ENCODE measurements at regions not wholly inside any gene's neighbourhood (a gene's known extent, or its start where the extent isn't known, plus 50 kb on each side); places are given as distances from the start of the nearest gene placed in this dataset.
A peak's percentile ranks its signal among the peaks of the same experiment; 100 is the strongest.
"Not testable (repeated sequence)": the region's sequence is repeated elsewhere in the genome, so short reads cannot be mapped to it uniquely, and the experiment has no call there.

- no peaks in the 10 kb centered on the region for H3K9me3 ChIP-seq
- H3K4me1 ChIP-seq = no peaks in the 10 kb centered on the region
- H3K36me3 ChIP-seq = no peaks in the 10 kb centered on the region
- no peak overlapping the region for H3K27ac ChIP-seq
- H4K20me1 ChIP-seq = no peaks in the 10 kb centered on the region
- H3K4me3 ChIP-seq = no peak overlapping the region
- no peak for TF ChIP-seq Cebpa-rat (IDR thresholded peaks at IDR 0.05)
- H3K4me2 ChIP-seq = no peak overlapping the region
- H3K9ac ChIP-seq = no peak overlapping the region
- H3K27me3 ChIP-seq = no peaks in the 10 kb centered on the region
These were observed 496.8 kb downstream of the XYLT1 start for GRCh38 chr16:16973707-16974591.

- H3K27ac ChIP-seq = no peak overlapping the region
- H4K20me1 ChIP-seq = no peaks in the 10 kb centered on the region
- no peaks in the 10 kb centered on the region; the same call in 1 of the 2 replicates for H3K9me3 ChIP-seq
- H3K9ac ChIP-seq = no peak overlapping the region
- H3K4me1 ChIP-seq = no peaks in the 10 kb centered on the region
- TF ChIP-seq Cebpa-rat (IDR thresholded peaks at IDR 0.05) = no peak
- no peak overlapping the region for H3K4me3 ChIP-seq
- H3K36me3 ChIP-seq = no peaks in the 10 kb centered on the region
- H3K27me3 ChIP-seq = no peaks in the 10 kb centered on the region
- no peak overlapping the region for H3K4me2 ChIP-seq
These were observed 488.1 kb downstream of the XYLT1 start for GRCh38 chr16:16982614-16983013.

- H3K27ac ChIP-seq = no peak overlapping the region
- H3K36me3 ChIP-seq = no peaks in the 10 kb centered on the region
- H3K4me1 ChIP-seq = no peaks in the 10 kb centered on the region
- H3K27me3 ChIP-seq = no peaks in the 10 kb centered on the region
- H3K9ac ChIP-seq = no peak overlapping the region
- no peak overlapping the region for H3K4me3 ChIP-seq
- H3K4me2 ChIP-seq = no peak overlapping the region
- no peaks in the 10 kb centered on the region for H4K20me1 ChIP-seq
- H3K9me3 ChIP-seq = no peaks in the 10 kb centered on the region; the same call in 1 of the 2 replicates
- TF ChIP-seq Cebpa-rat (IDR thresholded peaks at IDR 0.05) = no peak
These were observed 487.2 kb downstream of the XYLT1 start for GRCh38 chr16:16983582-16983981.

- H3K9ac ChIP-seq, H3K4me1 ChIP-seq, H3K4me3 ChIP-seq, H4K20me1 ChIP-seq, H3K27me3 ChIP-seq, H3K27ac ChIP-seq, H3K4me2 ChIP-seq, H3K9me3 ChIP-seq, H3K36me3 ChIP-seq: not testable (repeated sequence)
These were observed 486.7 kb downstream of the XYLT1 start for GRCh38 chr16:16984091-16984490.

- H3K27ac ChIP-seq = no peak overlapping the region
- H3K4me3 ChIP-seq = no peak overlapping the region
- H3K4me2 ChIP-seq = no peak overlapping the region
- no peaks in the 10 kb centered on the region for H3K27me3 ChIP-seq
- TF ChIP-seq Cebpa-rat (IDR thresholded peaks at IDR 0.05) = no peak
- no peaks in the 10 kb centered on the region for H4K20me1 ChIP-seq
- no peaks in the 10 kb centered on the region; the same call in 1 of the 2 replicates for H3K9me3 ChIP-seq
- no peaks in the 10 kb centered on the region for H3K36me3 ChIP-seq
- no peaks in the 10 kb centered on the region for H3K4me1 ChIP-seq
- no peak overlapping the region for H3K9ac ChIP-seq
These were observed 485.1 kb downstream of the XYLT1 start for GRCh38 chr16:16985707-16986106.

GRCh38 chr16:16988963-16989362 is 481.8 kb downstream of the XYLT1 start:
- H3K36me3 ChIP-seq = no peaks in the 10 kb centered on the region
- H3K9ac ChIP-seq = no peak overlapping the region
- H4K20me1 ChIP-seq = no peaks in the 10 kb centered on the region
- H3K4me1 ChIP-seq = peaks cover 19% of the 10 kb centered on the region
- TF ChIP-seq Cebpa-rat (IDR thresholded peaks at IDR 0.05) = no peak
- no peak overlapping the region for H3K4me2 ChIP-seq
- H3K27me3 ChIP-seq = no peaks in the 10 kb centered on the region
- H3K27ac ChIP-seq = no peak overlapping the region
- H3K9me3 ChIP-seq = no peaks in the 10 kb centered on the region
- H3K4me3 ChIP-seq = no peak overlapping the region

- Histone ChIP-seq H3K36me3 (no peaks in the 10 kb centered on the region), H3K4me2 (no peak overlapping the region), H4K20me1 (no peaks in the 10 kb centered on the region), H3K27me3 (no peaks in the 10 kb centered on the region), H3K27ac (no peak overlapping the region), H3K4me1 (peaks cover 23% of the 10 kb centered on the region), H3K9me3 (no peaks in the 10 kb centered on the region), H3K9ac (no peak overlapping the region), H3K4me3 (no peak overlapping the region)
- TF ChIP-seq Cebpa-rat (IDR thresholded peaks at IDR 0.05) = no peak
These were observed 481.4 kb downstream of the XYLT1 start for GRCh38 chr16:16989368-16989767.

- Histone ChIP-seq H3K4me2 (no peak overlapping the region), H3K4me3 (no peak overlapping the region), H3K27me3 (no peaks in the 10 kb centered on the region), H3K36me3 (no peaks in the 10 kb centered on the region), H3K27ac (no peak overlapping the region), H3K9me3 (no peaks in the 10 kb centered on the region), H3K9ac (no peak overlapping the region), H4K20me1 (no peaks in the 10 kb centered on the region), H3K4me1 (peaks cover 28% of the 10 kb centered on the region)
- no peak for TF ChIP-seq Cebpa-rat (IDR thresholded peaks at IDR 0.05)
These were observed 479.0 kb downstream of the XYLT1 start for GRCh38 chr16:16991711-16992110.

GRCh38 chr16:16992975-16993765 is 477.6 kb downstream of the XYLT1 start:
- H3K4me2 ChIP-seq = peak overlapping the region; percentile 78
- peaks cover 28% of the 10 kb centered on the region for H3K4me1 ChIP-seq
- H3K27ac ChIP-seq = 0 out of 2 replicates have a peak overlapping the region, but pooled peaks have one; percentile 31
- no peak for TF ChIP-seq Cebpa-rat (IDR thresholded peaks at IDR 0.05)
- H3K27me3 ChIP-seq = no peaks in the 10 kb centered on the region
- peak overlapping the region; percentile 9; the same call in 1 of the 2 replicates for H3K9ac ChIP-seq
- H3K4me3 ChIP-seq = peak overlapping the region; percentile 23; the same call in 1 of the 2 replicates
- H4K20me1 ChIP-seq = no peaks in the 10 kb centered on the region
- no peaks in the 10 kb centered on the region for H3K9me3 ChIP-seq
- H3K36me3 ChIP-seq = no peaks in the 10 kb centered on the region

- Histone ChIP-seq H3K9ac (no peak overlapping the region), H3K27me3 (no peaks in the 10 kb centered on the region), H3K9me3 (no peaks in the 10 kb centered on the region), H3K27ac (no peak overlapping the region), H3K36me3 (no peaks in the 10 kb centered on the region), H3K4me3 (no peak overlapping the region), H3K4me1 (peaks cover 28% of the 10 kb centered on the region), H3K4me2 (no peak overlapping the region), H4K20me1 (no peaks in the 10 kb centered on the region)
- no peak for TF ChIP-seq Cebpa-rat (IDR thresholded peaks at IDR 0.05)
These were observed 475.9 kb downstream of the XYLT1 start for GRCh38 chr16:16994831-16995230.
